Endothelial cell of umbilical vein (primary cell): ENCODE measurements at regions not wholly inside any gene's neighbourhood (a gene's known extent, or its start where the extent isn't known, plus 50 kb on each side); places are given as distances from the start of the nearest gene placed in this dataset.

ENCODE experiments used
- BruUV-seq: library from RNA; stranded (reverse); fragments of 400-500 nt; replicated peaks from 2 replicates; lab custom pipeline; 2021; lab: Mats Ljungman, UMichigan
- CTCF ChIA-PET: fragments of 300-600, 350-600 bp; sonication (Branson Sonifier 250); formaldehyde crosslinking; loops from one replicate; lab custom pipeline; 2021; ENCODE audit warnings: antibody characterized with exemption, inconsistent platforms; lab: Charles Lee
- POLR2A ChIA-PET: fragments of 300-600, 350-600 bp; sonication (Branson Sonifier 250); formaldehyde crosslinking; loops from one replicate; lab custom pipeline; 2021; ENCODE audit warnings: antibody characterized with exemption, inconsistent platforms; lab: Charles Lee
- DNase-seq: peaks from one replicate; pipeline ENCODE4 v3.0.0-alpha.2; 2011; ENCODE audit warnings: low read depth, low spot score
- FAIRE-seq: peaks from 2 replicates; lab custom pipeline; 2011; peaks lifted over from hg19 to GRCh38; lab: Jason Lieb, UNC
- H2AFZ ChIP-seq: 2 replicates; pipeline ENCODE4 v1.6.0; 2012; ENCODE audit warnings: low read depth, low read length, control low read depth, inconsistent platforms
- H3K27ac ChIP-seq: 2 replicates; pipeline ENCODE4 v1.5.1; 2011; ENCODE audit warnings: low read depth, mild to moderate bottlenecking, control low read depth, low read length, moderate library complexity; ENCODE audit not compliant: insufficient read depth
- H3K27me3 ChIP-seq, 2 experiments: 2 replicates each; pipeline versions ENCODE4 v1.6.0 to v1.6.1; 2011; ENCODE audit warnings: low read length in 2 of 2, mixed read lengths in 1 of 2; ENCODE audit not compliant: control insufficient read depth in 2 of 2, insufficient read depth in 2 of 2
- H3K36me3 ChIP-seq, 2 experiments: 2 replicates in 1 of 2; 3 replicates in 1 of 2; pipeline ENCODE4 v1.5.1; 2011; ENCODE audit warnings: low read length in 2 of 2, mild to moderate bottlenecking in 1 of 2, moderate library complexity in 1 of 2; ENCODE audit not compliant: control insufficient read depth in 2 of 2, insufficient read depth in 2 of 2; ENCODE audit errors: extremely low read depth in 1 of 2
- H3K4me1 ChIP-seq: 3 replicates; pipeline ENCODE4 v1.5.1; 2011; ENCODE audit warnings: mild to moderate bottlenecking, low read length; ENCODE audit not compliant: control insufficient read depth, insufficient read depth; ENCODE audit errors: extremely low read depth
- H3K4me2 ChIP-seq: 2 replicates; pipeline ENCODE4 v1.6.1; 2011; ENCODE audit warnings: low read length, control low read depth, mixed read lengths; ENCODE audit not compliant: insufficient read depth
- H3K4me3 ChIP-seq, 3 experiments: fragments of 200-600 bp in 1 of 3; sonication (generic), shearing (Covaris generic) in 1 of 3; replicated peaks in 1 of 3; 2 replicates each; pipeline ENCODE4 v1.5.1; 2011 to 2016; ENCODE audit warnings: control low read depth in 3 of 3, low read length in 3 of 3, mild to moderate bottlenecking in 2 of 3, inconsistent platforms in 1 of 3, low read depth in 1 of 3, moderate library complexity in 1 of 3; ENCODE audit not compliant: insufficient read depth in 1 of 3
- H3K79me2 ChIP-seq: 2 replicates; pipeline ENCODE4 v1.6.0; 2012; ENCODE audit warnings: low read length, inconsistent platforms; ENCODE audit not compliant: control insufficient read depth, insufficient read depth
- H3K9ac ChIP-seq: replicated peaks from 2 replicates; pipeline ENCODE3; 2011; ENCODE audit warnings: low read length, control low read depth; ENCODE audit not compliant: insufficient read depth; ENCODE audit errors: extremely low read depth
- H3K9me1 ChIP-seq: replicated peaks from 3 replicates; pipeline ENCODE4 v1.6.0; 2011; ENCODE audit warnings: mild to moderate bottlenecking, low read length; ENCODE audit not compliant: control insufficient read depth, insufficient read depth; ENCODE audit errors: extremely low read depth
- H3K9me3 ChIP-seq: replicated peaks from 2 replicates; pipeline ENCODE4 v1.5.1; 2012; ENCODE audit warnings: low read length, inconsistent platforms; ENCODE audit not compliant: control insufficient read depth, insufficient read depth
- H4K20me1 ChIP-seq: replicated peaks from 2 replicates; pipeline ENCODE3; 2011; ENCODE audit warnings: mild to moderate bottlenecking, low read length; ENCODE audit not compliant: control insufficient read depth, insufficient read depth; ENCODE audit errors: extremely low read depth
- EZH2 ChIP-seq: IDR thresholded peaks from 2 replicates; pipeline ENCODE4 v1.6.1; 2012; ENCODE audit warnings: borderline replicate concordance, low read depth, mild to moderate bottlenecking, moderate library complexity, low read length, inconsistent platforms; ENCODE audit not compliant: severe bottlenecking
- FOS ChIP-seq: IDR thresholded peaks from 2 replicates; pipeline ENCODE4 v1.6.1; 2011; ENCODE audit warnings: mild to moderate bottlenecking, low read length, moderate library complexity, borderline replicate concordance; ENCODE audit not compliant: insufficient read depth
- GATA2 ChIP-seq: IDR thresholded peaks from 2 replicates; pipeline ENCODE4 v1.7.0; 2011; ENCODE audit warnings: low read depth, mild to moderate bottlenecking, moderate library complexity, mixed read lengths, low read length; ENCODE audit not compliant: insufficient read length, insufficient read depth
- JUN ChIP-seq: IDR thresholded peaks from 2 replicates; pipeline ENCODE4 v1.6.1; 2011; ENCODE audit warnings: borderline replicate concordance, low read depth; ENCODE audit not compliant: insufficient read length, insufficient read depth
- MYC ChIP-seq: IDR thresholded peaks from one replicate; pipeline ENCODE4 v1.6.1; 2011; ENCODE audit warnings: mild to moderate bottlenecking, low read depth, low read length
- POLR2A ChIP-seq: IDR thresholded peaks from 2 replicates; pipeline ENCODE4 v1.6.1; 2012; ENCODE audit warnings: low read depth, mild to moderate bottlenecking, control low read depth, low read length
- POLR2AphosphoS5 ChIP-seq: IDR thresholded peaks from 2 replicates; pipeline ENCODE4 v1.6.1; 2012; ENCODE audit warnings: low read depth, mild to moderate bottlenecking, control low read depth, low read length, moderate library complexity; ENCODE audit not compliant: insufficient read depth
- dilution Hi-C: fragments of 300-500 bp; cut with MboI; formaldehyde crosslinking; loops from one replicate; pipeline ENCODE4 v1.15.0; 2019; ENCODE audit warnings: low sequenced_read_pairs; ENCODE audit not compliant: extremely low pct_ligation_motif_present
- intact Hi-C: fragments of 100-400 bp; cut with micrococcal nuclease; formaldehyde crosslinking; loops from one replicate; pipeline ENCODE4 v1.10.0; 2022
- TF ChIP-seq, protein P1 (sequence below), 2 donors: IDR thresholded peaks; 1 replicate in 1 of 2; 2 replicates in 1 of 2; pipeline ENCODE4 v1.5.1; 2011; ENCODE audit warnings: low read length in 2 of 2, mild to moderate bottlenecking in 2 of 2, moderate library complexity in 2 of 2, control low read depth in 1 of 2, inconsistent platforms in 1 of 2, low read depth in 1 of 2; ENCODE audit not compliant: insufficient read depth in 1 of 2; ENCODE audit errors: extremely low read depth in 1 of 2
- TF ChIP-seq, protein P2 (sequence below): IDR thresholded peaks from 2 replicates; pipeline ENCODE4 v1.6.1; 2011; ENCODE audit not compliant: insufficient read depth, insufficient read length

DNA sequence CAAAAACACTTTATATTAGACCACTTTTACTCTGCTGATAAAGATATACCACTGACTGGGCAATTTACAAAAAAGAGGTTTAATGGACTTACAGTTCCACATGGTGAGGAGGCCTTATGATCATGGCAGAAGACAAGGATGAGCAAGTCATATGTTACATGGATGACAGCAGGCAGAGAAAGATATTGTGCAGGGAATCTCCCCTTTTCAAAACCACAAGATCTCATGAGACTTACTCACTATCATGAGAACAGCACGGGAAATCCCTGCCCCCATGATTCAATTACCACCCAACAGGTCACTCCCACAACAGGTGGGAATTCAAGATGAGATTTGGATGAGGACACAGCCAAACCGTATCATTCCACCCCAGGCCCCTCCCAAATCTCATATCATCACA, 1383.8 kb upstream of the MAP3K7 start:
- Histone ChIP-seq H3K36me3 (no peaks in the 10 kb centered on the region), H3K9me3 (peaks cover 1% of the 10 kb centered on the region), H3K27me3 (no peaks in the 10 kb centered on the region), H3K9ac (no peak overlapping the region), H4K20me1 (no peaks in the 10 kb centered on the region), H3K9me1 (no peaks in the 10 kb centered on the region), H3K79me2 (no peaks in the 10 kb centered on the region), H2AFZ (no peak overlapping the region), H3K4me1 (no peaks in the 10 kb centered on the region), H3K4me3 (no peak overlapping the region), H3K4me2 (no peak overlapping the region), H3K27ac (no peak overlapping the region)
- no TSS peak for BruUV-seq
- POLR2A ChIA-PET = no interaction called here
- TF ChIP-seq GATA2 = no peak
- TF ChIP-seq POLR2A = no peak
- no peak for TF ChIP-seq FOS
- no peak for TF ChIP-seq EZH2
- TF ChIP-seq JUN = no peak
- TF ChIP-seq POLR2AphosphoS5 = no peak
- TF ChIP-seq, protein P1, sequence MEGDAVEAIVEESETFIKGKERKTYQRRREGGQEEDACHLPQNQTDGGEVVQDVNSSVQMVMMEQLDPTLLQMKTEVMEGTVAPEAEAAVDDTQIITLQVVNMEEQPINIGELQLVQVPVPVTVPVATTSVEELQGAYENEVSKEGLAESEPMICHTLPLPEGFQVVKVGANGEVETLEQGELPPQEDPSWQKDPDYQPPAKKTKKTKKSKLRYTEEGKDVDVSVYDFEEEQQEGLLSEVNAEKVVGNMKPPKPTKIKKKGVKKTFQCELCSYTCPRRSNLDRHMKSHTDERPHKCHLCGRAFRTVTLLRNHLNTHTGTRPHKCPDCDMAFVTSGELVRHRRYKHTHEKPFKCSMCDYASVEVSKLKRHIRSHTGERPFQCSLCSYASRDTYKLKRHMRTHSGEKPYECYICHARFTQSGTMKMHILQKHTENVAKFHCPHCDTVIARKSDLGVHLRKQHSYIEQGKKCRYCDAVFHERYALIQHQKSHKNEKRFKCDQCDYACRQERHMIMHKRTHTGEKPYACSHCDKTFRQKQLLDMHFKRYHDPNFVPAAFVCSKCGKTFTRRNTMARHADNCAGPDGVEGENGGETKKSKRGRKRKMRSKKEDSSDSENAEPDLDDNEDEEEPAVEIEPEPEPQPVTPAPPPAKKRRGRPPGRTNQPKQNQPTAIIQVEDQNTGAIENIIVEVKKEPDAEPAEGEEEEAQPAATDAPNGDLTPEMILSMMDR (IDR thresholded peaks at IDR 0.05; ENCODE audit: extremely low read depth in 1 of 2, insufficient read depth in 1 of 2, low read depth in 1 of 2, low read length in 2 of 2) = no peak
- TF ChIP-seq, protein P2, sequence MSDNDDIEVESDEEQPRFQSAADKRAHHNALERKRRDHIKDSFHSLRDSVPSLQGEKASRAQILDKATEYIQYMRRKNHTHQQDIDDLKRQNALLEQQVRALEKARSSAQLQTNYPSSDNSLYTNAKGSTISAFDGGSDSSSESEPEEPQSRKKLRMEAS = no peak
- TF ChIP-seq MYC = no peak
- CTCF ChIA-PET = no interaction called here
- FAIRE-seq (no peak), DNase-seq (no peak)
- dilution Hi-C loops (no loop called here), intact Hi-C loops (no loop called here)
